Naive thymus-derived CD4-positive, alpha-beta T cell (primary cell): ENCODE measurements at regions not wholly inside any gene's neighbourhood (a gene's known extent, or its start where the extent isn't known, plus 50 kb on each side); places are given as distances from the start of the nearest gene placed in this dataset.

ENCODE experiments used
- ATAC-seq: fragments of 150-1000 bp; cut with Tn5 transposase; 2 replicates; pipeline ENCODE4 v1.10.0; 2021; ENCODE audit warnings: mild to moderate bottlenecking, moderate library complexity
- CTCF ChIA-PET: fragments of 350-600 bp; sonication (Branson Sonifier 250); formaldehyde crosslinking; loops from one replicate; lab custom pipeline; 2021; ENCODE audit warnings: antibody characterized with exemption; lab: Charles Lee
- POLR2A ChIA-PET: fragments of 350-600 bp; sonication (Branson Sonifier 250); formaldehyde crosslinking; loops from one replicate; lab custom pipeline; 2021; ENCODE audit warnings: antibody characterized with exemption, inconsistent platforms; lab: Charles Lee
- DNase-seq, 9 donors: peaks; one replicate each; pipeline versions ENCODE4 v3.0.0 to v3.0.0-alpha.2; 2020 to 2022; ENCODE audit warnings: mixed read lengths in 1 of 9
- H3K27ac ChIP-seq: one replicate; pipeline ENCODE4 v1.7.0; 2013; ENCODE audit warnings: mild to moderate bottlenecking, low read depth, low read length, moderate library complexity
- H3K27me3 ChIP-seq, 2 donors: one replicate each; pipeline ENCODE4 v1.7.0; 2013; ENCODE audit warnings: low read length in 2 of 2, mild to moderate bottlenecking in 2 of 2, moderate library complexity in 2 of 2; ENCODE audit not compliant: control insufficient read depth in 2 of 2, insufficient read depth in 2 of 2
- H3K36me3 ChIP-seq, 3 experiments: 1 replicate in 2 of 3; 2 replicates in 1 of 3; pipeline ENCODE4 v1.7.0; 2013; ENCODE audit warnings: low read length in 3 of 3, mild to moderate bottlenecking in 3 of 3, moderate library complexity in 1 of 3; ENCODE audit not compliant: insufficient read depth in 3 of 3, control insufficient read depth in 2 of 3
- H3K4me1 ChIP-seq, 2 donors: one replicate each; pipeline ENCODE4 v1.7.0; 2013; ENCODE audit warnings: low read length in 2 of 2, mild to moderate bottlenecking in 2 of 2, moderate library complexity in 1 of 2; ENCODE audit not compliant: control insufficient read depth in 2 of 2, insufficient read depth in 2 of 2
- H3K4me3 ChIP-seq: 2 replicates; pipeline ENCODE4 v1.7.0; 2013; ENCODE audit warnings: mild to moderate bottlenecking, low read length
- H3K9me3 ChIP-seq, 3 experiments: 1 replicate in 2 of 3; 2 replicates in 1 of 3; pipeline ENCODE4 v1.7.0; 2013; ENCODE audit warnings: low read length in 3 of 3; ENCODE audit not compliant: control insufficient read depth in 2 of 3
- H3K27ac Mint-ChIP-seq, 9 donors: one replicate each; pipeline ENCODE4 v1.8.0; 2020 to 2022; ENCODE audit warnings: mixed read lengths in 9 of 9, mild to moderate bottlenecking in 8 of 9, moderate library complexity in 5 of 9, inconsistent platforms in 2 of 9
- H3K27me3 Mint-ChIP-seq, 5 donors: one replicate each; pipeline ENCODE4 v1.8.0; 2021 to 2022; ENCODE audit warnings: mixed read lengths in 5 of 5, mild to moderate bottlenecking in 1 of 5
- H3K36me3 Mint-ChIP-seq, 5 donors: one replicate each; pipeline ENCODE4 v1.8.0; 2020 to 2022; ENCODE audit warnings: mixed read lengths in 5 of 5, mild to moderate bottlenecking in 3 of 5, inconsistent platforms in 1 of 5
- H3K4me1 Mint-ChIP-seq, 7 donors: one replicate each; pipeline ENCODE4 v1.8.0; 2020 to 2022; ENCODE audit warnings: mixed read lengths in 7 of 7, mild to moderate bottlenecking in 3 of 7, inconsistent platforms in 1 of 7
- H3K4me3 Mint-ChIP-seq, 10 donors: one replicate each; pipeline ENCODE4 v1.8.0; 2020 to 2022; ENCODE audit warnings: mild to moderate bottlenecking in 10 of 10, mixed read lengths in 10 of 10, moderate library complexity in 6 of 10, inconsistent platforms in 2 of 10
- H3K9me3 Mint-ChIP-seq, 11 donors: one replicate each; pipeline ENCODE4 v1.8.0; 2020 to 2022; ENCODE audit warnings: mixed read lengths in 11 of 11, mild to moderate bottlenecking in 4 of 11, inconsistent platforms in 1 of 11, moderate library complexity in 1 of 11
- intact Hi-C, 2 donors: fragments of 100-400 bp; cut with micrococcal nuclease; formaldehyde crosslinking; loops; one replicate each; pipeline ENCODE4 v1.15.1; 2023

DNA sequence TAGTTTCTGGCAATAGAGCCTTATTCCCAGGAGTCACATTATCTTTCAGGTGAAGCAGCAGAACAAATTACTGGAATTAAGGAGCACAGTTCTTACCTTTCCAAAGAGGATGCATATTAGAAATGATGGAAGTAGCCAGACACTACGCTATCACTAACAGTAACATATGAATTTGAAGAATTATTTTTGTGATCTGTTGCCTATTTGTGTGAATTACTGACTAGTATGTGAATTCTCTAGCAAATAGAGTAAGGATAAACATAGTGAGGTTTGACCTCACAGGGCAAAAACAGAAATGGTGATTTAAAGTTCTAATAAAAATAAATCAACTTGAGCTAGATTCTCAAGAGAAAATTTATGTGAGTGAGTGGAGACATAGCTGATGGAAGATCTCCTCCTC, 1299.3 kb downstream of the XPNPEP1 start:
- H3K4me3 Mint-ChIP-seq: no peak overlapping the region
- Histone ChIP-seq H3K27ac (no peak overlapping the region), H3K4me1 (no peaks in the 10 kb centered on the region), H3K9me3 (no peaks in the 10 kb centered on the region), H3K36me3 (no peaks in the 10 kb centered on the region), H3K4me3 (no peak overlapping the region), H3K27me3 (no peaks in the 10 kb centered on the region)
- CTCF ChIA-PET: no interaction called here
- DNase-seq: no peak
- H3K4me1 Mint-ChIP-seq: no peaks in the 10 kb centered on the region
- peaks cover 0 to 8% (median 4%) of the 10 kb centered on the region in 11 donors for H3K9me3 Mint-ChIP-seq
- POLR2A ChIA-PET: no interaction called here
- ATAC-seq: no peak
- H3K36me3 Mint-ChIP-seq: no peaks in the 10 kb centered on the region
- intact Hi-C loops: no loop called here
- H3K27ac Mint-ChIP-seq: no peak overlapping the region
- no peaks in the 10 kb centered on the region for H3K27me3 Mint-ChIP-seq

DNA sequence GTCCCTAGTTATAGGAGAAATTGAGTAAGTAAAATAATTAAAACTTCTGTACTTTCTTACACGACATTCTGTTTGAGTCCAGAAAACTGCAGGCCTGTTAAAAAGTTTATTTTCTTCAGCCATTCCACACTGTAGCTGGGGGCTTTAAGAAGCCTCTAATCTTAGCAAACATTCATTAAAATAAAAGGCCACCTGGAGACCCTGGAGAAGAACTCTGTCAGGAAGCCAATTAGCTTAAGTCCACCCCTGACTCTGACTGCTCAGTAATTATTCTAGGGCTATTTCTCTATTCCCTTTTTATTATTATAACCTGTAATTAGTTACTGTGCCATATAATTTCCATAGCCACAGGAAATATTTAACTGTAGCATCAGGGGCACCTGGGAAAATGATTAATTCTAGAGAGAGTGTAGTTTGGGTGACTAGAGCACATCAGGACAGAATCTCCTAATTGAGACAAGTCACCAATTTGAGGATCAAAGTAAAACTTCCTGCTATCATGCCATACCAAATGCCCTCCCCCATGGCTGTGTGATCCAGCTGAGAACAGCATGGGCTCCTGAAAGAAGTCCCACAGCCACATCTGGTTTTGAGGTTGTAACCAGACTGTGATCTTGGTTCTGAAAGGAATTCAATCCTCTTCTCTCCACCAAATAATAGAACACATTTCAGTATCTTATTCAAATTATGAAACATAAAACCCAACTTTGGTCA, 1302.3 kb downstream of the XPNPEP1 start:
- Mint-ChIP-seq H3K4me3 (no peak overlapping the region), H3K9me3 (peaks cover 0 to 8% (median 4%) of the 10 kb centered on the region in 11 donors), H3K36me3 (no peaks in the 10 kb centered on the region), H3K4me1 (no peaks in the 10 kb centered on the region), H3K27me3 (no peaks in the 10 kb centered on the region), H3K27ac (no peak overlapping the region)
- ChIA-PET POLR2A (no interaction called here), CTCF (interaction anchor here (0.6 kb wide), 1 partner anchor 1509 kb away, joined by 3 read pairs; no protein-coding TSS in a partner anchor)
- no peaks in the 10 kb centered on the region for H3K9me3 ChIP-seq
- H3K36me3 ChIP-seq: no peaks in the 10 kb centered on the region
- DNase-seq: no peak
- H3K27ac ChIP-seq: no peak overlapping the region
- no peak for ATAC-seq
- no peaks in the 10 kb centered on the region for H3K4me1 ChIP-seq
- intact Hi-C loops: no loop called here
- H3K27me3 ChIP-seq: no peaks in the 10 kb centered on the region
- H3K4me3 ChIP-seq: no peak overlapping the region

GRCh38 chr10:108616559-108617285, 1306.6 kb downstream of the XPNPEP1 start:
- H3K36me3 Mint-ChIP-seq: no peaks in the 10 kb centered on the region
- H3K4me3 Mint-ChIP-seq: no peak overlapping the region
- H3K27ac Mint-ChIP-seq: no peak overlapping the region

DNA sequence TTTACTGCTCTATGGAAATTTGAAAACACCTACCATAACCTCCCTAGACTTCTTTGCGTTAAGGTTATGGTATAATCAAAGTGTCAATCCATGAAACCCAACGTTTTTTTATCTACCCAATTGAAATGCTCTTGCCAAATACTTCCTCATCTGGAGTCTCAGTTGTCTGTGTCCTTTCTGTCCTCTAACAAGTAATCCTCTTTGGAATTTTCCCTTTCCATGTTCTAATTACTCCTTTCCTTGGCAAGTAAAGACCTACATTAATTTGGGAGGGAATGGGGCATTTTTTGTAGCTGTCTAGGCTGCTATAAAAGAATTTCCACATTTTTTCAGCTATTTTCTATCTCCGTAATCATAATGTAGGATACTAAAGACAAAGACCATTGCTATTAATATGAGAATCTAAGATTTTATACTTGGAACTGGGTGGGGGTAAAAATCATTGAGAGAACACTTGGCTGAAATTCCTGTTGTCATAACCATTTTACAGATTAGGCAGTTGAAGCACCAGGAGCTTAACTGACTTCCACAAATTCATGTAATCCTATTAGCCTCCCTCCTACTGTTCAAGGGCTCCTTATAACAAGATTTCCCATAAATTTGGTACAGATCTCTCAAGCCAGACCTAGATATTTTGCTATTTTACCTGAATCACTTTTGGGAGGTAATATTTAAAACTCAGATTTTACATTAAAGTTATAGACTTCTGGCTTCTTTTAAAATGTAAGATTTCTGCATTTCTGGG, 1307.6 kb downstream of the XPNPEP1 start:
- CTCF ChIA-PET: no interaction called here

More at GRCh38 chr10:108616559-108617285, 1306.6 kb downstream of the XPNPEP1 start:
- H3K4me3 ChIP-seq: no peak overlapping the region
- no peaks in the 10 kb centered on the region for H3K27me3 ChIP-seq
- H3K27ac ChIP-seq: no peak overlapping the region
- no peaks in the 10 kb centered on the region for H3K9me3 ChIP-seq
- Mint-ChIP-seq H3K9me3 (peaks cover 0 to 22% (median 3%) of the 10 kb centered on the region in 11 donors), H3K27me3 (no peaks in the 10 kb centered on the region), H3K4me1 (no peaks in the 10 kb centered on the region)
- CTCF ChIA-PET: no interaction called here
- DNase-seq (no peak), ATAC-seq (no peak)
- intact Hi-C loops: no loop called here
- POLR2A ChIA-PET: no interaction called here
- no peaks in the 10 kb centered on the region for H3K4me1 ChIP-seq
- H3K36me3 ChIP-seq: no peaks in the 10 kb centered on the region

GRCh38 chr10:108612485-108612884, 1310.8 kb downstream of the XPNPEP1 start:
- Histone ChIP-seq H3K27me3 (no peaks in the 10 kb centered on the region), H3K4me3 (no peak overlapping the region), H3K36me3 (no peaks in the 10 kb centered on the region), H3K9me3 (no peaks in the 10 kb centered on the region), H3K27ac (no peak overlapping the region), H3K4me1 (no peaks in the 10 kb centered on the region)
- ATAC-seq (no peak), DNase-seq (no peak)
- no peaks in the 10 kb centered on the region for H3K27me3 Mint-ChIP-seq
- intact Hi-C loops: no loop called here
- CTCF ChIA-PET: no interaction called here
- no peak overlapping the region for H3K4me3 Mint-ChIP-seq
- H3K4me1 Mint-ChIP-seq: no peaks in the 10 kb centered on the region
- POLR2A ChIA-PET: interaction anchor here (0.7 kb wide), 1 partner anchor 16 kb away, joined by 3 read pairs; no protein-coding TSS in a partner anchor
- H3K27ac Mint-ChIP-seq: no peak overlapping the region
- no peaks in the 10 kb centered on the region for H3K36me3 Mint-ChIP-seq
- H3K9me3 Mint-ChIP-seq: peaks cover 0 to 20% (median 7%) of the 10 kb centered on the region in 11 donors

More for the DNA sequence above, 1307.6 kb downstream of the XPNPEP1 start:
- ATAC-seq: no peak
- H3K4me3 Mint-ChIP-seq: no peak overlapping the region
- Histone ChIP-seq H3K9me3 (no peaks in the 10 kb centered on the region), H3K27ac (no peak overlapping the region), H3K27me3 (no peaks in the 10 kb centered on the region), H3K4me1 (no peaks in the 10 kb centered on the region), H3K4me3 (no peak overlapping the region), H3K36me3 (no peaks in the 10 kb centered on the region)
- peaks cover 0 to 22% (median 3%) of the 10 kb centered on the region in 11 donors for H3K9me3 Mint-ChIP-seq
- intact Hi-C loops: no loop called here
- no peaks in the 10 kb centered on the region for H3K27me3 Mint-ChIP-seq
- POLR2A ChIA-PET: no interaction called here
- DNase-seq: no peak
- H3K36me3 Mint-ChIP-seq: no peaks in the 10 kb centered on the region
- no peaks in the 10 kb centered on the region for H3K4me1 Mint-ChIP-seq
- no peak overlapping the region for H3K27ac Mint-ChIP-seq

GRCh38 chr10:108608860-108609259, 1314.5 kb downstream of the XPNPEP1 start:
- H3K27ac Mint-ChIP-seq: no peak overlapping the region
- H3K4me3 ChIP-seq: no peak overlapping the region
- H3K27ac ChIP-seq: no peak overlapping the region
- H3K4me3 Mint-ChIP-seq: no peak overlapping the region
- H3K4me1 ChIP-seq: no peaks in the 10 kb centered on the region
- ATAC-seq (no peak), DNase-seq (no peak)
- no peaks in the 10 kb centered on the region for H3K9me3 ChIP-seq
- H3K9me3 Mint-ChIP-seq: peaks cover 0 to 15% (median 8%) of the 10 kb centered on the region in 11 donors
- H3K36me3 Mint-ChIP-seq: no peaks in the 10 kb centered on the region
- no peaks in the 10 kb centered on the region for H3K27me3 Mint-ChIP-seq
- H3K4me1 Mint-ChIP-seq: no peaks in the 10 kb centered on the region
- ChIA-PET CTCF (no interaction called here), POLR2A (no interaction called here)
- intact Hi-C loops: no loop called here
- H3K36me3 ChIP-seq: no peaks in the 10 kb centered on the region
- no peaks in the 10 kb centered on the region for H3K27me3 ChIP-seq
